Stimulated activated CD8-positive, alpha-beta memory T cell treated with anti-CD3 and anti-CD28 coated beads, Interleukin-4, amount 100 ng/mL, for 48 hours (primary cell): ENCODE measurements at regions not wholly inside any gene's neighbourhood (a gene's known extent, or its start where the extent isn't known, plus 50 kb on each side); places are given as distances from the start of the nearest gene placed in this dataset.

Source experiments
- DNase-seq: peaks from one replicate; pipeline ENCODE4 v3.0.0-alpha.2; 2020

GRCh38 chr17:72303787-72304733, 183.2 kb downstream of the SOX9 start:
- DNase-seq, result no peak

- no peak for DNase-seq
Measured at GRCh38 chr17:72304859-72305258, 184.0 kb downstream of the SOX9 start.

- no peak for DNase-seq
Measured at GRCh38 chr17:72305472-72305871, 184.7 kb downstream of the SOX9 start.

- no peak for DNase-seq
Measured at GRCh38 chr17:72306037-72306436, 185.2 kb downstream of the SOX9 start.

GRCh38 chr17:72307836-72308235, 187.0 kb downstream of the SOX9 start:
- DNase-seq, result no peak

GRCh38 chr17:72308744-72309385, 188.0 kb downstream of the SOX9 start:
- DNase-seq, result no peak

GRCh38 chr17:72311004-72311403, 190.2 kb downstream of the SOX9 start:
- DNase-seq, result no peak

GRCh38 chr17:72315122-72315913, 194.5 kb downstream of the SOX9 start:
- DNase-seq, result no peak

GRCh38 chr17:72318131-72318530, 197.3 kb downstream of the SOX9 start:
- DNase-seq, result no peak

- DNase-seq, result no peak
Measured at GRCh38 chr17:72321896-72322295, 201.1 kb downstream of the SOX9 start.

- no peak for DNase-seq
Measured at GRCh38 chr17:72332367-72332766, 211.5 kb downstream of the SOX9 start.

- DNase-seq, result no peak
Measured at GRCh38 chr17:72333570-72333969, 212.8 kb downstream of the SOX9 start.

- DNase-seq, result no peak
Measured at GRCh38 chr17:72334205-72334604, 213.4 kb downstream of the SOX9 start.

- no peak for DNase-seq
Measured at GRCh38 chr17:72336026-72336803, 215.4 kb downstream of the SOX9 start.

GRCh38 chr17:72336804-72337070, 215.9 kb downstream of the SOX9 start:
- no peak for DNase-seq

GRCh38 chr17:72338304-72338703, 217.5 kb downstream of the SOX9 start:
- DNase-seq, result no peak

GRCh38 chr17:72338847-72339790, 218.3 kb downstream of the SOX9 start:
- no peak for DNase-seq

GRCh38 chr17:72340836-72341235, 220.0 kb downstream of the SOX9 start:
- no peak for DNase-seq

GRCh38 chr17:72342061-72342460, 221.2 kb downstream of the SOX9 start:
- no peak for DNase-seq

- no peak for DNase-seq
Measured at GRCh38 chr17:72342627-72343527, 222.1 kb downstream of the SOX9 start.

GRCh38 chr17:72343911-72344310, 223.1 kb downstream of the SOX9 start:
- no peak for DNase-seq
